Putamen (tissue), 1 donor: ENCODE measurements at regions not wholly inside any gene's neighbourhood (a gene's known extent, or its start where the extent isn't known, plus 50 kb on each side); places are given as distances from the start of the nearest gene placed in this dataset.
"Not testable (repeated sequence)": the region's sequence is repeated elsewhere in the genome, so short reads cannot be mapped to it uniquely, and the experiment has no call there.

Experiments
- DNase-seq: peaks from one replicate; pipeline ENCODE4 v3.0.0-alpha.2; 2016; ENCODE audit warnings: low spot score

GRCh38 chr1:235059221-235059620 is 69.4 kb downstream of the TOMM20 start:
- no peak for DNase-seq

GRCh38 chr1:235058695-235059094 is 69.9 kb downstream of the TOMM20 start:
- no peak for DNase-seq

GRCh38 chr1:235057385-235058306 is 71.0 kb downstream of the TOMM20 start:
- no peak for DNase-seq

- no peak for DNase-seq
Measured at GRCh38 chr1:235056937-235057336, 71.7 kb downstream of the TOMM20 start.

GRCh38 chr1:235054936-235055335 is 73.7 kb downstream of the TOMM20 start:
- DNase-seq, result no peak

- no peak for DNase-seq
Measured at GRCh38 chr1:235054466-235054865, 74.2 kb downstream of the TOMM20 start.

GRCh38 chr1:235052067-235053008 is 76.3 kb downstream of the TOMM20 start:
- no peak for DNase-seq

- DNase-seq, result no peak
Measured at GRCh38 chr1:235051521-235051920, 77.1 kb downstream of the TOMM20 start.

GRCh38 chr1:235050911-235051360 is 77.7 kb downstream of the TOMM20 start:
- DNase-seq, result no peak

- DNase-seq, result not testable (repeated sequence)
Measured at GRCh38 chr1:235049716-235050378, 78.8 kb downstream of the TOMM20 start.

GRCh38 chr1:235049217-235049616 is 79.4 kb downstream of the TOMM20 start:
- DNase-seq, result no peak

GRCh38 chr1:235047331-235047871 is 81.2 kb downstream of the TOMM20 start:
- DNase-seq, result no peak

- no peak for DNase-seq
Measured at GRCh38 chr1:235045921-235046601, 82.6 kb downstream of the TOMM20 start.

GRCh38 chr1:235045034-235045690 is 83.5 kb downstream of the TOMM20 start:
- DNase-seq, result no peak

- DNase-seq, result no peak
Measured at GRCh38 chr1:235043234-235043633, 85.4 kb downstream of the TOMM20 start.

- no peak for DNase-seq
Measured at GRCh38 chr1:235038701-235039100, 89.9 kb downstream of the TOMM20 start.

- DNase-seq, result no peak
Measured at GRCh38 chr1:235035928-235036327, 92.7 kb downstream of the TOMM20 start.

- no peak for DNase-seq
Measured at GRCh38 chr1:235030919-235031596, 97.6 kb downstream of the TOMM20 start.

- no peak for DNase-seq
Measured at GRCh38 chr1:235027862-235028250, 100.8 kb downstream of the TOMM20 start.
